Hepatocyte (in vitro differentiated cells): ENCODE measurements at regions not wholly inside any gene's neighbourhood (a gene's known extent, or its start where the extent isn't known, plus 50 kb on each side); places are given as distances from the start of the nearest gene placed in this dataset.
A peak's percentile ranks its signal among the peaks of the same experiment; 100 is the strongest.

ENCODE experiments used
- DNase-seq: peaks from one replicate; pipeline ENCODE4 v3.0.0-alpha.2; 2016; ENCODE audit warnings: low spot score
- H2AFZ ChIP-seq: fragments of 200-600 bp; sonication (generic); 2 replicates; pipeline ENCODE4 v1.6.0; 2016; ENCODE audit warnings: antibody characterized with exemption, mild to moderate bottlenecking
- H3K27ac ChIP-seq: fragments of 200-600 bp; sonication (generic); 2 replicates; pipeline ENCODE4 v1.5.1; 2016; ENCODE audit warnings: mild to moderate bottlenecking
- H3K27me3 ChIP-seq: fragments of 200-600 bp; sonication (generic); 2 replicates; pipeline ENCODE4 v1.6.1; 2016
- H3K36me3 ChIP-seq: fragments of 200-600 bp; sonication (generic); replicated peaks from 2 replicates; pipeline ENCODE4 v1.5.1; 2016; ENCODE audit warnings: low read depth; ENCODE audit not compliant: insufficient read depth
- H3K4me1 ChIP-seq: fragments of 200-600 bp; sonication (generic); 2 replicates; pipeline ENCODE4 v1.5.1; 2016; ENCODE audit warnings: mild to moderate bottlenecking, moderate library complexity; ENCODE audit not compliant: insufficient read depth
- H3K4me2 ChIP-seq: fragments of 200-600 bp; sonication (generic); 2 replicates; pipeline ENCODE4 v1.6.0; 2016
- H3K4me3 ChIP-seq: fragments of 200-600 bp; sonication (generic); 2 replicates; pipeline ENCODE4 v1.5.1; 2016; ENCODE audit warnings: mild to moderate bottlenecking
- H3K79me2 ChIP-seq: fragments of 200-600 bp; sonication (generic); 2 replicates; pipeline ENCODE4 v1.6.0; 2017; ENCODE audit warnings: mild to moderate bottlenecking
- H3K9me2 ChIP-seq: fragments of 200-600 bp; sonication (generic); replicated peaks from 2 replicates; pipeline ENCODE4 v1.6.0; 2017; ENCODE audit warnings: mild to moderate bottlenecking; ENCODE audit not compliant: insufficient read depth
- H3K9me3 ChIP-seq: fragments of 200-600 bp; sonication (generic); 2 replicates; pipeline ENCODE4 v1.5.1; 2016; ENCODE audit warnings: low read depth, mild to moderate bottlenecking
- H4K20me1 ChIP-seq: fragments of 200-600 bp; sonication (generic); 2 replicates; pipeline ENCODE4 v1.6.0; 2016; ENCODE audit warnings: mild to moderate bottlenecking; ENCODE audit not compliant: insufficient read depth, poor library complexity, severe bottlenecking
- CTCF ChIP-seq: fragments of 200-600 bp; sonication (generic); IDR thresholded peaks from 2 replicates; pipeline ENCODE4 v1.5.1; 2016; ENCODE audit warnings: antibody characterized with exemption, mild to moderate bottlenecking; ENCODE audit not compliant: poor library complexity
- EZH2 ChIP-seq: fragments of 200-600 bp; sonication (generic); IDR thresholded peaks from 2 replicates; pipeline ENCODE4 v1.6.1; 2016; ENCODE audit warnings: antibody characterized with exemption, mild to moderate bottlenecking, borderline replicate concordance
- EZH2phosphoT487 ChIP-seq: fragments of 200-600 bp; sonication (generic); IDR thresholded peaks from one replicate; pipeline ENCODE4 v1.6.1; 2018; ENCODE audit warnings: antibody characterized with exemption, mild to moderate bottlenecking, low read depth, moderate library complexity; ENCODE audit not compliant: unreplicated experiment, severe bottlenecking
- WGBS: methylation state at CpG from one replicate; pipeline ENCODE4 v1.1.6; 2016; ENCODE audit warnings: low lambda C conversion rate; ENCODE audit errors: missing lambda C conversion rate; 5-methylcytosine and 5-hydroxymethylcytosine counted together

- Histone ChIP-seq H4K20me1 (no peaks in the 10 kb centered on the region), H3K4me3 (no peak overlapping the region), H3K9me3 (no peaks in the 10 kb centered on the region), H2AFZ (no peak overlapping the region), H3K36me3 (no peaks in the 10 kb centered on the region), H3K27me3 (no peaks in the 10 kb centered on the region), H3K4me1 (peaks cover 14% of the 10 kb centered on the region), H3K9me2 (no peaks in the 10 kb centered on the region), H3K27ac (peak overlapping the region; percentile 35), H3K79me2 (no peaks in the 10 kb centered on the region), H3K4me2 (no peak overlapping the region)
- TF ChIP-seq CTCF (no peak), EZH2phosphoT487 (no peak), EZH2 (no peak)
- 75% methylated on average over 7 of the region's 7 CpGs for WGBS
- no peak for DNase-seq
Measured at GRCh38 chr10:117460846-117461765, 81.4 kb upstream of the EMX2 start.

- no peak for TF ChIP-seq EZH2
- TF ChIP-seq EZH2phosphoT487 = no peak
- TF ChIP-seq CTCF = no peak
- WGBS = 45% methylated on average over 4 of the region's 4 CpGs
- no peaks in the 10 kb centered on the region for H3K9me2 ChIP-seq
Measured at GRCh38 chr10:117458571-117458970, 83.3 kb upstream of the PDZD8 start.

GRCh38 chr10:117457932-117458331, 82.7 kb upstream of the PDZD8 start:
- no peak for DNase-seq
- H3K9me3 ChIP-seq = no peaks in the 10 kb centered on the region
- no peak overlapping the region for H3K4me3 ChIP-seq
- no peaks in the 10 kb centered on the region for H3K27me3 ChIP-seq
- no peak overlapping the region for H3K4me2 ChIP-seq
- no peaks in the 10 kb centered on the region for H3K79me2 ChIP-seq
- H3K9me2 ChIP-seq = no peaks in the 10 kb centered on the region
- no peak overlapping the region for H2AFZ ChIP-seq
- no peaks in the 10 kb centered on the region for H3K36me3 ChIP-seq
- peaks cover 14% of the 10 kb centered on the region for H3K4me1 ChIP-seq
- WGBS = 80% methylated on average over 8 of the region's 8 CpGs
- no peak for TF ChIP-seq CTCF
- TF ChIP-seq EZH2 = no peak
- TF ChIP-seq EZH2phosphoT487 = no peak
- no peak overlapping the region for H3K27ac ChIP-seq
- H4K20me1 ChIP-seq = no peaks in the 10 kb centered on the region

More at GRCh38 chr10:117458571-117458970, 83.3 kb upstream of the PDZD8 start:
- Histone ChIP-seq H4K20me1 (no peaks in the 10 kb centered on the region), H3K27ac (no peak overlapping the region), H3K27me3 (no peaks in the 10 kb centered on the region), H3K9me3 (no peaks in the 10 kb centered on the region), H3K4me1 (peaks cover 14% of the 10 kb centered on the region), H3K79me2 (no peaks in the 10 kb centered on the region), H3K4me3 (no peak overlapping the region), H3K36me3 (no peaks in the 10 kb centered on the region), H2AFZ (no peak overlapping the region), H3K4me2 (no peak overlapping the region)
- no peak for DNase-seq
